Transverse colon (tissue), 4 donors: ENCODE measurements at regions not wholly inside any gene's neighbourhood (a gene's known extent, or its start where the extent isn't known, plus 50 kb on each side); places are given as distances from the start of the nearest gene placed in this dataset.

Experiments used
- DNase-seq: peaks from one replicate; pipeline ENCODE4 v3.0.0-alpha.2; 2019
- H3K27ac ChIP-seq, 4 donors: fragments of 200-600 bp; sonication (generic); 2 replicates each; pipeline ENCODE4 v1.5.1; 2016 to 2018; ENCODE audit warnings: inconsistent platforms in 4 of 4
- H3K27me3 ChIP-seq: fragments of 200-600 bp; sonication (generic); 2 replicates; pipeline ENCODE4 v1.5.1; 2017; ENCODE audit warnings: inconsistent platforms
- H3K36me3 ChIP-seq, 4 donors: fragments of 200-600 bp; sonication (generic); 2 replicates each; pipeline ENCODE4 v1.5.1; 2017 to 2019; ENCODE audit warnings: inconsistent platforms in 4 of 4
- H3K4me1 ChIP-seq, 4 donors: fragments of 200-600 bp; sonication (generic); 2 replicates each; pipeline ENCODE4 v1.5.1; 2017 to 2020; ENCODE audit warnings: inconsistent platforms in 4 of 4
- H3K4me3 ChIP-seq, 4 donors: fragments of 200-600 bp; sonication (generic); 1 replicate in 1 of 4; 2 replicates in 3 of 4; pipeline versions ENCODE4 v1.5.1 to v1.6.1; 2017 to 2019; ENCODE audit warnings: inconsistent platforms in 4 of 4
- H3K9me3 ChIP-seq, 2 donors: fragments of 200-600 bp; sonication (generic); 2 replicates each; pipeline ENCODE4 v1.5.1; 2017 to 2019; ENCODE audit warnings: inconsistent platforms in 2 of 2
- CTCF ChIP-seq, 5 experiments: fragments of 200-600 bp in 3 of 5; fragments of 450-650 bp in 2 of 5; sonication (generic) in 3 of 5; IDR thresholded peaks; 1 replicate in 2 of 5; 2 replicates in 3 of 5; pipeline ENCODE4 v1.5.1; 2016 to 2017; ENCODE audit warnings: antibody characterized with exemption in 5 of 5, inconsistent platforms in 3 of 5, mild to moderate bottlenecking in 2 of 5, moderate library complexity in 1 of 5
- EP300 ChIP-seq: sonication (generic); formaldehyde crosslinking; IDR thresholded peaks from one replicate; pipeline ENCODE4 v1.6.1; 2017; ENCODE audit warnings: antibody characterized with exemption, low read depth
- POLR2A ChIP-seq: fragments of 450-650 bp; IDR thresholded peaks from one replicate; pipeline ENCODE4 v1.6.1; 2016; ENCODE audit warnings: antibody characterized with exemption, mild to moderate bottlenecking, moderate library complexity
- POLR2AphosphoS5 ChIP-seq, 3 donors: sonication (generic); formaldehyde crosslinking; IDR thresholded peaks; one replicate each; pipeline ENCODE4 v1.6.1; 2016; ENCODE audit warnings: antibody characterized with exemption in 3 of 3
- WGBS, 2 donors: methylation state at CpG; one replicate each; pipeline ENCODE4 v1.1.5; 2018; ENCODE audit warnings: low coverage in 1 of 2; 5-methylcytosine and 5-hydroxymethylcytosine counted together
- in situ Hi-C, 4 donors: fragments of 200-750 bp; cut with MboI; loops; one replicate each; pipeline versions ENCODE4 v1.15.0 to v1.15.1; 2017; ENCODE audit warnings: low sequenced_read_pairs in 3 of 4, low pct_ligation_motif_present in 1 of 4, low pct_unique_long_range_greater_than_20kb in 1 of 4
- intact Hi-C: fragments of 100-400 bp; cut with DNase I; formaldehyde crosslinking; loops from one replicate; pipeline ENCODE4 v1.15.1; 2023; ENCODE audit warnings: low total_unique reads

DNA sequence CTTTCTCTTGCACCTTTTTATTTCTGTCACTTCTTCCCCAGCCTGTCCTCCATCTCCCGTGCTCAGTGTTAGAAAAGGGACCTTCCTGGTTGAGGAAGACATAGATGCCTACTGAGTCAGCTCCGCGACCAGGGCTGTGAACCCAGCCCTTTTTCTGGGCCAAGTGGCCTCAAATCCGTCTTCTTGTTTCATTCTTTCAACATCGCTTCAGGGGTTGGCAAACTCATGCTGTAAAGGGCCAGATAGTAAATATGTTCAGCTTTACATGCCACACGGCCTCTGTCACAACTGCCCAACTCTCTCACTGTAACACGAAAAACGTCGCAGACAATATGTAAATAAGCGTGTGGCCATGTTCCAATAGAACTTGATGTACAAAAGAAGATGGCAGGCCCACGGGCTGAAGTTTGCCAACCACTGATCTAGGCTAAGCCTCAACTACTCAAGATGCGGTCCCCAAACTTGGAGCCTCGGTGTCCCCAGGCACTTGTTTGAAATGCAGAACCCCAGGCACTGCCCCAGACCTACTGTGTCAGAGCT, 338.4 kb downstream of the MN1 start:
- TF ChIP-seq EP300 = no peak
- TF ChIP-seq POLR2A = no peak
- no peak for TF ChIP-seq POLR2AphosphoS5 (IDR thresholded peaks at IDR 0.05)
- no peak for TF ChIP-seq CTCF (IDR thresholded peaks at IDR 0.05)
- Histone ChIP-seq H3K9me3 (no peaks in the 10 kb centered on the region), H3K4me3 (no peak overlapping the region), H3K36me3 (no peaks in the 10 kb centered on the region), H3K4me1 (no peaks in the 10 kb centered on the region), H3K27me3 (no peaks in the 10 kb centered on the region), H3K27ac (no peak overlapping the region)
- no peak for DNase-seq
- in situ Hi-C loops (no loop called here), intact Hi-C loops (no loop called here)
- 86 to 87% methylated on average over 8 to 13 of the region's 13 CpGs for WGBS, 2 donors

DNA sequence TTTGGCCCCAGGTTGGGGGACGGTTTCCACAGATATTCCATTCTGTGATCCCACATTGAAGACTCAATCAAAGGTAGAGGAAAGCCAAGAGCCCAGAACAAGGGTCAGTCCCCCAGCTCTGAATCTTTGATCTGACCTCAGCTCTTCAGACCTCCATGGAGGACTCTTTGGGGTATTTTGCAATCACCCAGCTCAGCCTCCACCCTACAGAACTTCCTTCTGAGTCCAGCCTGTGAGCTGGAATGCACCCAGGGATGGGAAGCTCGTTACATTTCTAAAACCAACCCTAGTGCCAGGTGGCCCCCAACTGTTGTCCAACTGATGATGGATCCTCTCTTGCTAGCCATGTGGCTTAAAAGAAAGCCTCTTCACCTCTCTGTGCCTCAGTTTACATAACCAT, 335.3 kb downstream of the MN1 start:
- TF ChIP-seq CTCF (IDR thresholded peaks at IDR 0.05) = no peak
- TF ChIP-seq POLR2AphosphoS5 (IDR thresholded peaks at IDR 0.05) = no peak
- no peak for TF ChIP-seq POLR2A
- TF ChIP-seq EP300 = no peak
- in situ Hi-C loops (no loop called here), intact Hi-C loops (no loop called here)
- H3K36me3 ChIP-seq = no peaks in the 10 kb centered on the region
- no peaks in the 10 kb centered on the region for H3K9me3 ChIP-seq
- peak overlapping the region in 2 of 4 donors; percentile 46 to 48 for H3K27ac ChIP-seq
- no peak for DNase-seq
- WGBS, 2 donors = 60 to 64% methylated on average over 1 to 2 of the region's 2 CpGs
- H3K4me1 ChIP-seq = peaks cover 0 to 3% (median 0%) of the 10 kb centered on the region in 4 donors
- H3K4me3 ChIP-seq = no peak overlapping the region
- H3K27me3 ChIP-seq = no peaks in the 10 kb centered on the region

GRCh38 chr22:27466778-27467438, 334.6 kb downstream of the MN1 start:
- TF ChIP-seq CTCF (IDR thresholded peaks at IDR 0.05) (no peak), EP300 (no peak), POLR2A (no peak), POLR2AphosphoS5 (IDR thresholded peaks at IDR 0.05) (no peak)
- in situ Hi-C loops = no loop called here

GRCh38 chr22:27467711-27468110, 333.8 kb downstream of the MN1 start:
- DNase-seq = no peak
- peak overlapping the region; percentile 37 to 50 (median 47) for H3K27ac ChIP-seq
- TF ChIP-seq EP300 (no peak), POLR2AphosphoS5 (IDR thresholded peaks at IDR 0.05) (no peak), POLR2A (no peak), CTCF (IDR thresholded peaks at IDR 0.05) (no peak)
- H3K27me3 ChIP-seq = no peaks in the 10 kb centered on the region
- H3K4me1 ChIP-seq = peaks cover 0 to 3% (median 0%) of the 10 kb centered on the region in 4 donors
- H3K4me3 ChIP-seq = no peak overlapping the region
- H3K36me3 ChIP-seq = no peaks in the 10 kb centered on the region
- intact Hi-C loops = no loop called here
- in situ Hi-C loops = no loop called here
- WGBS, 2 donors = 70 to 75% methylated on average over 10 of the region's 10 CpGs
- no peaks in the 10 kb centered on the region for H3K9me3 ChIP-seq

More at GRCh38 chr22:27466778-27467438, 334.6 kb downstream of the MN1 start:
- intact Hi-C loops = no loop called here
- Histone ChIP-seq H3K36me3 (no peaks in the 10 kb centered on the region), H3K4me1 (peaks cover 0 to 3% (median 0%) of the 10 kb centered on the region in 4 donors), H3K27ac (peak overlapping the region in 2 of 4 donors; percentile 46 to 48), H3K27me3 (no peaks in the 10 kb centered on the region), H3K9me3 (no peaks in the 10 kb centered on the region), H3K4me3 (no peak overlapping the region)
- DNase-seq = no peak
- WGBS, 2 donors = 58% methylated on average over 7 of the region's 7 CpGs; no CpG with 5 or more reads in 1 of the 2 donors
